ENCODE measurements at regions not wholly inside any gene's neighbourhood (a gene's known extent, or its start where the extent isn't known, plus 50 kb on each side); places are given as distances from the start of the nearest gene placed in this dataset.
"Not testable (repeated sequence)": the region's sequence is repeated elsewhere in the genome, so short reads cannot be mapped to it uniquely, and the experiment has no call there.

GRCh38 chr14:84435820-84436324 is 1094.1 kb upstream of the FLRT2 start:
- no peak for DNase-seq

- DNase-seq, result no peak
These were observed 1093.4 kb upstream of the FLRT2 start for GRCh38 chr14:84436528-84436927.

GRCh38 chr14:84442521-84442920 is 1087.4 kb upstream of the FLRT2 start:
- DNase-seq, result no peak

- DNase-seq, result no peak
These were observed 1084.5 kb upstream of the FLRT2 start for GRCh38 chr14:84445486-84445885.

- DNase-seq, result no peak
These were observed 1083.7 kb upstream of the FLRT2 start for GRCh38 chr14:84446250-84446649.

GRCh38 chr14:84453307-84453950 is 1076.5 kb upstream of the FLRT2 start:
- DNase-seq, result no peak

GRCh38 chr14:84454114-84454513 is 1075.8 kb upstream of the FLRT2 start:
- no peak for DNase-seq

- DNase-seq, result no peak
These were observed 1073.0 kb upstream of the FLRT2 start for GRCh38 chr14:84456946-84457345.

- DNase-seq, result no peak
These were observed 1071.1 kb upstream of the FLRT2 start for GRCh38 chr14:84458881-84459280.

GRCh38 chr14:84465880-84466279 is 1064.1 kb upstream of the FLRT2 start:
- no peak for DNase-seq

GRCh38 chr14:84468153-84468552 is 1061.8 kb upstream of the FLRT2 start:
- DNase-seq, result no peak

GRCh38 chr14:84477996-84478395 is 1051.9 kb upstream of the FLRT2 start:
- no peak for DNase-seq

- no peak for DNase-seq
These were observed 1047.5 kb upstream of the FLRT2 start for GRCh38 chr14:84482256-84483071.

- DNase-seq, result no peak
These were observed 1046.9 kb upstream of the FLRT2 start for GRCh38 chr14:84483072-84483420.

- not testable (repeated sequence) for DNase-seq
These were observed 1045.7 kb upstream of the FLRT2 start for GRCh38 chr14:84484243-84484642.

- DNase-seq, result no peak
These were observed 1044.9 kb upstream of the FLRT2 start for GRCh38 chr14:84485036-84485435.

GRCh38 chr14:84490081-84490480 is 1039.9 kb upstream of the FLRT2 start:
- DNase-seq, result no peak

GRCh38 chr14:84492685-84493084 is 1037.3 kb upstream of the FLRT2 start:
- no peak for DNase-seq

GRCh38 chr14:84493779-84494178 is 1036.2 kb upstream of the FLRT2 start:
- no peak for DNase-seq

- no peak for DNase-seq
These were observed 1033.3 kb upstream of the FLRT2 start for GRCh38 chr14:84496677-84497076.

GRCh38 chr14:84512823-84513222 is 1017.1 kb upstream of the FLRT2 start:
- DNase-seq, result not testable (repeated sequence)

- DNase-seq, result no peak
These were observed 1010.1 kb upstream of the FLRT2 start for GRCh38 chr14:84519836-84520235.

- no peak for DNase-seq
These were observed 1009.1 kb upstream of the FLRT2 start for GRCh38 chr14:84520711-84521338.

- DNase-seq, result no peak
These were observed 1006.2 kb upstream of the FLRT2 start for GRCh38 chr14:84523746-84524145.
